GM12878 (cell line): ENCODE measurements at regions not wholly inside any gene's neighbourhood (a gene's known extent, or its start where the extent isn't known, plus 50 kb on each side); places are given as distances from the start of the nearest gene placed in this dataset.

Source experiments
- ATAC-seq: fragments of 200-7000 bp; cut with Tn5 transposase; 3 replicates; pipeline ENCODE4 v1.9.1; 2020; ENCODE audit warnings: mild to moderate bottlenecking, moderate library complexity
- BruUV-seq: library from RNA; stranded (reverse); fragments of 400-500 nt; replicated peaks from 2 replicates; lab custom pipeline; 2021; lab: Mats Ljungman, UMichigan
- CTCF ChIA-PET: fragments of 300-600 bp; sonication (Branson Sonifier 250); formaldehyde crosslinking; extraction: SDS; loops from one replicate; lab custom pipeline; 2021; ENCODE audit warnings: inconsistent platforms; lab: Yijun Ruan, JAX
- POLR2A ChIA-PET: fragments of 350-600 bp; formaldehyde crosslinking; extraction: SDS; loops from one replicate; lab custom pipeline; 2021; ENCODE audit warnings: inconsistent platforms; lab: Charles Lee
- RAD21 ChIA-PET: fragments of 300-600 bp; sonication (Branson Sonifier 250); formaldehyde crosslinking; loops from one replicate; lab custom pipeline; 2023; ENCODE audit warnings: antibody characterized with exemption; ENCODE audit not compliant: unreplicated experiment; lab: Charles Lee
- SMC1A ChIA-PET: fragments of 300-600 bp; sonication (Branson Sonifier 250); formaldehyde crosslinking; loops from one replicate; lab custom pipeline; 2023; ENCODE audit not compliant: unreplicated experiment, uncharacterized antibody; lab: Charles Lee
- DNase-seq: peaks from one replicate; pipeline ENCODE4 v3.0.0-alpha.2; 2011; ENCODE audit warnings: low read depth, low spot score
- FAIRE-seq: peaks from 3 replicates; lab custom pipeline; 2011; peaks lifted over from hg19 to GRCh38; lab: Jason Lieb, UNC
- H2AFZ ChIP-seq: 2 replicates; pipeline ENCODE4 v1.6.0; 2011; ENCODE audit warnings: low read depth, low read length, control low read depth; ENCODE audit not compliant: control insufficient read depth
- H3K27ac ChIP-seq: 2 replicates; pipeline ENCODE4 v1.5.1; 2011; ENCODE audit warnings: control low read depth; ENCODE audit not compliant: control insufficient read depth, insufficient read depth
- H3K27me3 ChIP-seq, 2 experiments: replicated peaks in 1 of 2; 2 replicates each; pipeline versions ENCODE4 v1.6.0 to v1.6.1; 2011; ENCODE audit warnings: low read length in 1 of 2; ENCODE audit not compliant: control insufficient read depth in 2 of 2, insufficient read depth in 2 of 2
- H3K36me3 ChIP-seq, 2 experiments: 2 replicates each; pipeline ENCODE4 v1.5.1; 2011; ENCODE audit warnings: low read length in 1 of 2; ENCODE audit not compliant: control insufficient read depth in 2 of 2, insufficient read depth in 2 of 2
- H3K4me1 ChIP-seq: 2 replicates; pipeline ENCODE4 v1.6.1; 2011; ENCODE audit warnings: mild to moderate bottlenecking, low read length, moderate library complexity, mixed read lengths; ENCODE audit not compliant: control insufficient read depth, insufficient read depth
- H3K4me2 ChIP-seq: 2 replicates; pipeline ENCODE4 v1.6.0; 2011; ENCODE audit warnings: control low read depth; ENCODE audit not compliant: control insufficient read depth, insufficient read depth
- H3K4me3 ChIP-seq: fragments of 200-600 bp; sonication (generic); 2 replicates; pipeline ENCODE4 v1.5.1; 2016
- H3K79me2 ChIP-seq: 2 replicates; pipeline ENCODE4 v1.6.0; 2011; ENCODE audit warnings: low read length; ENCODE audit not compliant: control insufficient read depth, insufficient read depth
- H3K9ac ChIP-seq: 2 replicates; pipeline ENCODE4 v1.8.0; 2011; ENCODE audit warnings: low read length, control low read depth, mixed read lengths; ENCODE audit not compliant: control insufficient read depth, insufficient read depth
- H3K9me3 ChIP-seq: replicated peaks from 3 replicates; pipeline ENCODE4 v1.5.1; 2011; ENCODE audit warnings: mild to moderate bottlenecking, low read length; ENCODE audit not compliant: control insufficient read depth, insufficient read depth
- H4K20me1 ChIP-seq: 2 replicates; pipeline ENCODE4 v1.6.0; 2011; ENCODE audit not compliant: control insufficient read depth, insufficient read depth
- CBFB ChIP-seq: IDR thresholded peaks from 2 replicates; pipeline ENCODE4 v1.6.1; 2016; ENCODE audit warnings: antibody characterized with exemption, low read depth
- LARP7 ChIP-seq: fragments of 450-650 bp; IDR thresholded peaks from 2 replicates; pipeline ENCODE4 v1.6.1; 2017; ENCODE audit warnings: mild to moderate bottlenecking
- MEF2A ChIP-seq: IDR thresholded peaks from 2 replicates; pipeline ENCODE4 v1.6.1; 2011; ENCODE audit warnings: low read depth, mild to moderate bottlenecking, low read length, moderate library complexity; ENCODE audit not compliant: insufficient read depth
- NFYA ChIP-seq: IDR thresholded peaks from 2 replicates; pipeline ENCODE4 v1.6.1; 2011; ENCODE audit warnings: low read depth, mild to moderate bottlenecking, low read length, improper control_type of control experiment, borderline replicate concordance
- NR2C1 ChIP-seq: fragments of 450-650 bp; IDR thresholded peaks from 2 replicates; pipeline ENCODE4 v1.6.1; 2017; ENCODE audit warnings: antibody characterized with exemption, mild to moderate bottlenecking, moderate library complexity
- NRF1 ChIP-seq: conservative IDR thresholded peaks from 2 replicates; pipeline ENCODE4 v1.6.1; 2011; ENCODE audit warnings: mild to moderate bottlenecking, low read depth, low read length, improper control_type of control experiment
- PAX8 ChIP-seq: fragments of 450-650 bp; IDR thresholded peaks from 2 replicates; pipeline ENCODE4 v1.6.1; 2017; ENCODE audit warnings: mild to moderate bottlenecking, moderate library complexity
- PBX3 ChIP-seq: IDR thresholded peaks from 2 replicates; pipeline ENCODE4 v1.6.1; 2011; ENCODE audit warnings: mild to moderate bottlenecking, low read depth, low read length, moderate library complexity; ENCODE audit not compliant: insufficient replicate concordance
- RELB ChIP-seq: fragments of 450-650 bp; IDR thresholded peaks from 2 replicates; pipeline ENCODE4 v1.6.1; 2017; ENCODE audit warnings: low read depth, mild to moderate bottlenecking, moderate library complexity
- SMAD5 ChIP-seq: IDR thresholded peaks from 2 replicates; pipeline ENCODE4 v1.6.1; 2016; ENCODE audit warnings: antibody characterized with exemption, low read depth
- SREBF1 ChIP-seq: IDR thresholded peaks from 2 replicates; pipeline ENCODE4 v1.6.1; 2012; ENCODE audit warnings: mild to moderate bottlenecking, low read length
- STAT1 ChIP-seq: fragments of 450-650 bp; conservative IDR thresholded peaks from 2 replicates; pipeline ENCODE4 v1.6.1; 2014; ENCODE audit warnings: antibody characterized with exemption, mild to moderate bottlenecking
- TCF12 ChIP-seq: IDR thresholded peaks from 2 replicates; pipeline ENCODE4 v1.6.1; 2011; ENCODE audit warnings: low read depth, mild to moderate bottlenecking, low read length
- TCF3 ChIP-seq: IDR thresholded peaks from 2 replicates; pipeline ENCODE4 v1.6.1; 2012; ENCODE audit warnings: low read depth, mild to moderate bottlenecking, low read length, borderline replicate concordance; ENCODE audit not compliant: insufficient read depth
- USF2 ChIP-seq: IDR thresholded peaks from 2 replicates; pipeline ENCODE4 v1.6.1; 2011; ENCODE audit warnings: low read depth, low read length, improper control_type of control experiment, borderline replicate concordance
- ZBTB40 ChIP-seq: fragments of 450-650 bp; IDR thresholded peaks from 2 replicates; pipeline ENCODE4 v1.6.1; 2016; ENCODE audit warnings: mild to moderate bottlenecking, moderate library complexity, borderline replicate concordance
- ZNF622 ChIP-seq: fragments of 450-650 bp; IDR thresholded peaks from 2 replicates; pipeline ENCODE4 v1.6.1; 2017; ENCODE audit warnings: mild to moderate bottlenecking, inconsistent platforms
- WGBS: methylation state at CpG from one replicate; pipeline ENCODE4 v1.1.6; 2016; ENCODE audit warnings: low lambda C conversion rate; ENCODE audit not compliant: insufficient replicate concordance, insufficient coverage; ENCODE audit errors: missing lambda C conversion rate; 5-methylcytosine and 5-hydroxymethylcytosine counted together
- in situ Hi-C: fragments of 300-500 bp; cut with MboI; formaldehyde crosslinking; loops from 9 replicates; pipeline ENCODE4 v1.14.3; 2018; ENCODE audit warnings: mixed read lengths
- intact Hi-C: fragments of 100-400 bp; cut with micrococcal nuclease; formaldehyde crosslinking; loops from one replicate; pipeline ENCODE4 v1.14.2; 2022; ENCODE audit not compliant: unreplicated experiment

DNA sequence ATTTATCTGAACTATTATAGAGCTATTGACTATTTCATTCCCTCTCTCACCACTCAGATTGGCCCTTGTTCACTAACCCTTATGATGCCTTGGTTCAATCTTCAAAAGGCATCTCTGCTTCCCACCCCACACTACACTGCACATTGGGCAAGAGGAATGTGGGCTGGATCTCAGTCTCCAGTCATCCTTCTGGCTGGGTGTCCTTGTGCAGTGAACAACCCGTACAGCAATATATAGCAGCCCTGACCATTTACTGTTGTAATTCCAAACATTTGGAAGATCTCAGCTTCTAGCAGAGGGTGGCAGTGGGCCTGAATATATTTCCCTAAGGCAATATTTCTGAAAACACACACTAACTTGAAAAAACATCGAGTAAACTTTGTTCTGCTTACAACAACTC lies 199.2 kb upstream of the GDNF start:
- intact Hi-C loops (no loop called here), in situ Hi-C loops (no loop called here)
- CTCF ChIA-PET, result no interaction called here
- no TSS peak for BruUV-seq
- Histone ChIP-seq H3K4me1 (no peaks in the 10 kb centered on the region), H3K27ac (no peak overlapping the region), H2AFZ (no peak overlapping the region), H3K9me3 (no peaks in the 10 kb centered on the region), H3K36me3 (no peaks in the 10 kb centered on the region), H4K20me1 (no peaks in the 10 kb centered on the region), H3K4me3 (no peak overlapping the region), H3K9ac (no peak overlapping the region), H3K79me2 (no peaks in the 10 kb centered on the region), H3K4me2 (no peak overlapping the region), H3K27me3 (peaks cover 0 to 2% of the 10 kb centered on the region in 2 experiments; a peak in 1 of 4 replicates)
- RAD21 ChIA-PET, result no interaction called here
- FAIRE-seq (no peak), ATAC-seq (no peak), DNase-seq (no peak)
- POLR2A ChIA-PET, result no interaction called here
- 6% methylated on average over 2 of the region's 2 CpGs for WGBS
- SMC1A ChIA-PET, result no interaction called here
- TF ChIP-seq LARP7 (no peak), NR2C1 (no peak), ZNF622 (no peak), TCF12 (no peak), RELB (no peak), USF2 (no peak), PAX8 (no peak), SMAD5 (no peak), SREBF1 (no peak), NFYA (no peak), CBFB (no peak), TCF3 (no peak), MEF2A (no peak), PBX3 (no peak), STAT1 (no peak), NRF1 (no peak), ZBTB40 (no peak)
